Loucy (cell line): ENCODE measurements at regions not wholly inside any gene's neighbourhood (a gene's known extent, or its start where the extent isn't known, plus 50 kb on each side); places are given as distances from the start of the nearest gene placed in this dataset.

Source experiments
- H2AFZ ChIP-seq: fragments of 200-600 bp; sonication (generic); 2 replicates; pipeline ENCODE4 v1.6.0; 2016; ENCODE audit warnings: antibody characterized with exemption, mild to moderate bottlenecking, low read length, moderate library complexity
- H3F3A ChIP-seq: fragments of 200-600 bp; 2 replicates; pipeline ENCODE4 v1.6.0; 2016; ENCODE audit warnings: antibody characterized with exemption, low read depth, mild to moderate bottlenecking
- H3K27me3 ChIP-seq: fragments of 200-600 bp; sonication (generic); 2 replicates; pipeline ENCODE4 v1.6.1; 2014; ENCODE audit warnings: low read length, mild to moderate bottlenecking; ENCODE audit not compliant: insufficient read depth, poor library complexity, severe bottlenecking
- H3K36me3 ChIP-seq: fragments of 200-600 bp; sonication (generic); 2 replicates; pipeline ENCODE4 v1.6.1; 2016; ENCODE audit warnings: low read length; ENCODE audit not compliant: insufficient read depth
- H3K4me1 ChIP-seq: fragments of 200-600 bp; sonication (generic); 2 replicates; pipeline ENCODE4 v1.5.1; 2014; ENCODE audit warnings: low read length, mild to moderate bottlenecking; ENCODE audit not compliant: insufficient read depth, poor library complexity, severe bottlenecking
- H3K4me2 ChIP-seq: fragments of 200-600 bp; sonication (generic); 2 replicates; pipeline ENCODE4 v1.6.0; 2014; ENCODE audit warnings: antibody characterized with exemption, low read length, low read depth, mild to moderate bottlenecking; ENCODE audit not compliant: poor library complexity, severe bottlenecking
- H3K4me3 ChIP-seq: fragments of 200-600 bp; sonication (generic); 2 replicates; pipeline ENCODE4 v1.5.1; 2014; ENCODE audit warnings: low read length, mild to moderate bottlenecking, mixed read lengths; ENCODE audit not compliant: poor library complexity, severe bottlenecking
- H3K79me2 ChIP-seq: fragments of 200-600 bp; sonication (generic); 2 replicates; pipeline ENCODE4 v1.6.1; 2014; ENCODE audit warnings: low read length; ENCODE audit not compliant: insufficient read depth
- H3K9ac ChIP-seq: fragments of 200-600 bp; sonication (generic); 2 replicates; pipeline ENCODE4 v1.6.0; 2014; ENCODE audit warnings: mild to moderate bottlenecking, low read depth, low read length, moderate library complexity; ENCODE audit not compliant: poor library complexity, severe bottlenecking
- H3K9me2 ChIP-seq: fragments of 200-600 bp; sonication (generic); replicated peaks from 2 replicates; pipeline ENCODE4 v1.6.1; 2016; ENCODE audit warnings: low read depth, low read length, mixed read lengths
- H3K9me3 ChIP-seq: fragments of 200-600 bp; sonication (generic); 2 replicates; pipeline ENCODE4 v1.6.1; 2014; ENCODE audit warnings: mild to moderate bottlenecking, antibody characterized with exemption, low read length, low read depth; ENCODE audit not compliant: insufficient read depth
- H4K20me1 ChIP-seq: fragments of 200-600 bp; sonication (generic); 2 replicates; pipeline ENCODE4 v1.6.0; 2014; ENCODE audit warnings: antibody characterized with exemption, low read length, mild to moderate bottlenecking; ENCODE audit not compliant: insufficient read depth, poor library complexity, severe bottlenecking
- EZH2phosphoT487 ChIP-seq: fragments of 200-600 bp; IDR thresholded peaks from 2 replicates; pipeline ENCODE4 v1.6.1; 2018; ENCODE audit warnings: antibody characterized with exemption, mild to moderate bottlenecking, moderate library complexity, borderline replicate concordance
- TF ChIP-seq, protein P1 (sequence below): fragments of 200-600 bp; sonication (generic); conservative IDR thresholded peaks from 2 replicates; pipeline ENCODE4 v1.5.1; 2014; ENCODE audit warnings: mild to moderate bottlenecking, antibody characterized with exemption, low read length

DNA sequence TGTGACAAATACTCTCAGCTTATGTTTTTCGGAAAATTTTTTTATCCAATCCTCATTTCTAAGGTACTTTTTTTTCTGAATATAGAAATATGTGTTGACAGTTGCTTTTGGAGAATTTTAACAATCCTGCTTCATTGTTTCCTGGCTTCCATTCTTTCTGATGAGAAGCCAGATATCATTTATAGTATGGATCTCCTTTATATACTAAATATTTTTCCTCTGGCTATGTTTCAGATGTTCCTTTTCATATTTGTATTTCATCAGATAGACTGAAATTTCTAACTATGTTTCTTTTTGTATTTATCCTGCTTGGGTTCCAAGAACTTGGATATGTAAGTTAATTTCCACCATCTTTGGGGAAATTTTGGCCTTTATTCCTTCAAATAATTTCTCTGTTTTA lies 138.9 kb upstream of the CDH11 start:
- Histone ChIP-seq H3K27me3 (no peaks in the 10 kb centered on the region), H3K9me3 (no peaks in the 10 kb centered on the region)
- TF ChIP-seq, protein P1, sequence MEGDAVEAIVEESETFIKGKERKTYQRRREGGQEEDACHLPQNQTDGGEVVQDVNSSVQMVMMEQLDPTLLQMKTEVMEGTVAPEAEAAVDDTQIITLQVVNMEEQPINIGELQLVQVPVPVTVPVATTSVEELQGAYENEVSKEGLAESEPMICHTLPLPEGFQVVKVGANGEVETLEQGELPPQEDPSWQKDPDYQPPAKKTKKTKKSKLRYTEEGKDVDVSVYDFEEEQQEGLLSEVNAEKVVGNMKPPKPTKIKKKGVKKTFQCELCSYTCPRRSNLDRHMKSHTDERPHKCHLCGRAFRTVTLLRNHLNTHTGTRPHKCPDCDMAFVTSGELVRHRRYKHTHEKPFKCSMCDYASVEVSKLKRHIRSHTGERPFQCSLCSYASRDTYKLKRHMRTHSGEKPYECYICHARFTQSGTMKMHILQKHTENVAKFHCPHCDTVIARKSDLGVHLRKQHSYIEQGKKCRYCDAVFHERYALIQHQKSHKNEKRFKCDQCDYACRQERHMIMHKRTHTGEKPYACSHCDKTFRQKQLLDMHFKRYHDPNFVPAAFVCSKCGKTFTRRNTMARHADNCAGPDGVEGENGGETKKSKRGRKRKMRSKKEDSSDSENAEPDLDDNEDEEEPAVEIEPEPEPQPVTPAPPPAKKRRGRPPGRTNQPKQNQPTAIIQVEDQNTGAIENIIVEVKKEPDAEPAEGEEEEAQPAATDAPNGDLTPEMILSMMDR, result no peak
- no peak for TF ChIP-seq EZH2phosphoT487

DNA sequence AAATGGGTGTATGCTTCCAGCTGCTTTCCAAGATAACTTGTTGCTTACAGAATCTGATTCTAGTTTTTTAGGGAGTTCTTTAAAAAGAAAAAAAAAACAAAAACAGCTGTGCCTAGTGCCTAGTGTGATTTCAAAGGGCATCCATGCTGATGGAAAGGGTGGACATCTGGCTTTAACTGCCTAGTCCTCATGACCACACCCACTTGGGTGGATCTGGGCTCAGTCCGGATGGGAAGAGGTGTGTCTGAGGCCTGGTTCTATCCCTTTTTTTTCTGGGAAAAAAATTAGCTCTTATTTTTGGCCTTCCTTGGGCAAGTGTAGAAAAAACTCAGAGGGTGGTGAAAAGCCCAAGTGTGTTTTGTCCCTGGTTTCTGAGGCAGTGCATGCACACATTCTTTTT lies 132.3 kb upstream of the CDH11 start:
- Histone ChIP-seq H3K9ac (no peak overlapping the region), H3K4me3 (no peak overlapping the region), H3K9me2 (no peaks in the 10 kb centered on the region), H3F3A (no peaks in the 10 kb centered on the region), H2AFZ (no peak overlapping the region), H3K4me1 (no peaks in the 10 kb centered on the region), H3K9me3 (no peaks in the 10 kb centered on the region), H4K20me1 (no peaks in the 10 kb centered on the region), H3K79me2 (no peaks in the 10 kb centered on the region), H3K36me3 (no peaks in the 10 kb centered on the region), H3K27me3 (no peaks in the 10 kb centered on the region), H3K4me2 (no peak overlapping the region)
- TF ChIP-seq, protein P1, result no peak
- TF ChIP-seq EZH2phosphoT487, result no peak

More for the DNA sequence above, 138.9 kb upstream of the CDH11 start:
- H3K36me3 ChIP-seq, result no peaks in the 10 kb centered on the region
- H2AFZ ChIP-seq, result no peak overlapping the region
- no peaks in the 10 kb centered on the region for H3K79me2 ChIP-seq
- no peak overlapping the region for H3K4me3 ChIP-seq
- H3F3A ChIP-seq, result no peaks in the 10 kb centered on the region
- H3K9ac ChIP-seq, result no peak overlapping the region
- no peaks in the 10 kb centered on the region for H3K9me2 ChIP-seq
- H4K20me1 ChIP-seq, result no peaks in the 10 kb centered on the region
- no peaks in the 10 kb centered on the region for H3K4me1 ChIP-seq
- H3K4me2 ChIP-seq, result no peak overlapping the region

DNA sequence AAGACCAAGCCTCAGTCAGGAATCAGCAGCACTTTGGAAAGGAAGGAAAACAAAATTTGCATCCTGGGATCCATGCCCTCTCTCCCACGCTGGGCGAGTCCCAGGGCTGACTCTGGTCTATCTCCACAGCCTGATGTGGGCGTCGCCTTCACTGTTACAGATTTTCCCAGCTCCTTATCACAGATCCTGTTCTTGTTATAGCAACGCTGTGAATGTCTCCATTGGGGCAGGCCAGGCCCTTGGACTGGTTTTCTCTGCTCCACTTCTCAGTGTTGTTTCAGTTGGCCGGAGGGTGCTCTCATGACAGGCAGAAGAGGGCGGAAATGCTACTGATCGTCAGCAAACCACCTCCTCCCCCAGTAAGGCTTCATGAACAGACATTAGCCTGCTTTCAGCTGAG lies 127.9 kb upstream of the CDH11 start:
- H2AFZ ChIP-seq, result no peak overlapping the region
- no peaks in the 10 kb centered on the region for H3K4me1 ChIP-seq
- no peaks in the 10 kb centered on the region for H3K9me3 ChIP-seq
- TF ChIP-seq EZH2phosphoT487, result no peak
- TF ChIP-seq, protein P1, result no peak
- H3K36me3 ChIP-seq, result no peaks in the 10 kb centered on the region
- H3K9me2 ChIP-seq, result no peaks in the 10 kb centered on the region
- H3K27me3 ChIP-seq, result no peaks in the 10 kb centered on the region
- no peaks in the 10 kb centered on the region for H3K79me2 ChIP-seq
- no peaks in the 10 kb centered on the region for H3F3A ChIP-seq
- H3K4me3 ChIP-seq, result no peak overlapping the region
- no peak overlapping the region for H3K4me2 ChIP-seq
- no peak overlapping the region for H3K9ac ChIP-seq
- H4K20me1 ChIP-seq, result no peaks in the 10 kb centered on the region
